ENCODE measurements at regions not wholly inside any gene's neighbourhood (a gene's known extent, or its start where the extent isn't known, plus 50 kb on each side); places are given as distances from the start of the nearest gene placed in this dataset.

DNA sequence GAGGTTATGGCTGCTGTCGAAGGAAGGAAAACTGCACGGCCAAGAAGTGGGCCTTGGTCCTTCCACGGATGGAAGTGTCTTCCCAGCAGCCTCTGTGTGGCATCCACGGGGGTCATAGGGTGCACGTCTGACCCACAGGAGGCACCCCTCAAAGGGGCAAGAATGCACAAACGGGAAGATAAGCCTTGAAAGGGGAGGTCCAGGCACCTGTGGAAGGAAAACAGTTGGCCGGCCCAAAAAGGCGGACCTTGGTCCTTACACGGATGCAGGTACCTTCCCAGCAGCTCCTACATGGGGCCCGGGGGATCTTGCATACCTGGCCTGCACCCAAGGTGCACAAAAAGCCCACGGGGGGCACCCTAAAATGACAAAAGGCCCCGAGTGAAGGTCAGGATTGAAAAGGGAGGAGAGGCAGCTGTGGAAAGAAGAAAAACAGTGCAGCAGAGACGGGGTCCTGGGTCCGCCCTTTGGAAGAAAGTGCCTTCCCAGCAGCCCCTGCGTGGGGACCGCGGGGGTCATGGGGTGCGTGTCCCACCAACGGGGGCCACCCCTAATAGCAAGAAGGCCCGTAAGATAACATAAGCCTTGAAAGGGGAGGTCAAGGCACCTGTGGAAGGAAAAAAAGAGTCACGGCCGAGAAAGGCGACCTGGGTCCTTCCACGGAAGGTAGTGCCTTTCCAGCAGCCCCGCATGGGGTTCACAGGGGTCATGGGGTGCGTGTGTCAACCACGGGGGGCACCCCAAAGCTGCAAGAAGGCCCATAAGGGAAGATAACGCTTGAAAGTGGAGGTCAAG is 276.1 kb downstream of the ALG10 start:
- DNase-seq (ENCODE audit: insufficient read length, low spot score) (no peak), FAIRE-seq (no peak)
- TF ChIP-seq, protein P1, sequence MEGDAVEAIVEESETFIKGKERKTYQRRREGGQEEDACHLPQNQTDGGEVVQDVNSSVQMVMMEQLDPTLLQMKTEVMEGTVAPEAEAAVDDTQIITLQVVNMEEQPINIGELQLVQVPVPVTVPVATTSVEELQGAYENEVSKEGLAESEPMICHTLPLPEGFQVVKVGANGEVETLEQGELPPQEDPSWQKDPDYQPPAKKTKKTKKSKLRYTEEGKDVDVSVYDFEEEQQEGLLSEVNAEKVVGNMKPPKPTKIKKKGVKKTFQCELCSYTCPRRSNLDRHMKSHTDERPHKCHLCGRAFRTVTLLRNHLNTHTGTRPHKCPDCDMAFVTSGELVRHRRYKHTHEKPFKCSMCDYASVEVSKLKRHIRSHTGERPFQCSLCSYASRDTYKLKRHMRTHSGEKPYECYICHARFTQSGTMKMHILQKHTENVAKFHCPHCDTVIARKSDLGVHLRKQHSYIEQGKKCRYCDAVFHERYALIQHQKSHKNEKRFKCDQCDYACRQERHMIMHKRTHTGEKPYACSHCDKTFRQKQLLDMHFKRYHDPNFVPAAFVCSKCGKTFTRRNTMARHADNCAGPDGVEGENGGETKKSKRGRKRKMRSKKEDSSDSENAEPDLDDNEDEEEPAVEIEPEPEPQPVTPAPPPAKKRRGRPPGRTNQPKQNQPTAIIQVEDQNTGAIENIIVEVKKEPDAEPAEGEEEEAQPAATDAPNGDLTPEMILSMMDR (IDR thresholded peaks at IDR 0.05; ENCODE audit: insufficient read depth, missing control alignments), result no peak

DNA sequence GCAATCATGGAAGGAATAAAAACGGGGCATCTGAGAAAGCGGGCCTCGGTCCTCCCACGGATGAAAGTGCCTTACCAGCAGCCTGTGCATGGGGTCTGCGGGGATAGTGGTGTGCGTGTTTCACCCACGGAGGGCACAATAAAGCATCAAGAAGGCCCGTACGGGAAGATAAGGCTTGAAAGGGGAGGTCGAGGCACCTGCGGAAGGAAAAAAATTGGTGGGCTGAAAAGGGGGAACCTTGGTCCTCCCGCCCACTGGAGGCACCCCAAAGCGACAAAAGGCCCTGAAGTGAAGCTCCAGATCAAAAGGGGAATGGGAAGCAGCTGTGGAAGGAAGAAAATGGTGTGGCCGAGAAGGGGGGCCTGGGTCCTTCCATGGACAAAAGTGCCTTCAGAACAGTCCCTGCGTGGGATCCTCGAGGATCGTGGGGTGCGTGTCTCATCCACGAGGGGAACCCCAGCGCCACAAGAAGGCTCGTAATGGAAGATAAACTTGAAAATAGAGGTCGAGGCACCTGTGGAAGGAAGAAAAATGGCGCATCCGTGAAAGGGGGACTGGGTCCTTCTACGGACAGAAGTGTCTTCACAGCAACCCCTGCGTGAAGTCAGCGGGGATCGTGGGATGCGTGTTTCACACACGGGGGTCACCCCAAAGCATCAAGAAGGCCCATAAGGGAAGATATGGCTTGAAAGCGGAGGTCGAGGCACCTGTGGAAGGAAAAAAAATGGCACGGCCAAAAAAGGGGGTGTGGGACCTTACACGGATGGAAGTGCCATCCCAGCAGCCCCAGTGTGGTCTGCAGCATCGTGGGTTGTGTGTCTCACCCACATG is 276.9 kb downstream of the ALG10 start:
- DNase-seq (ENCODE audit: insufficient read length, low spot score) (no peak), FAIRE-seq (no peak)
- TF ChIP-seq, protein P1 (IDR thresholded peaks at IDR 0.05; ENCODE audit: insufficient read depth, missing control alignments), result no peak

DNA sequence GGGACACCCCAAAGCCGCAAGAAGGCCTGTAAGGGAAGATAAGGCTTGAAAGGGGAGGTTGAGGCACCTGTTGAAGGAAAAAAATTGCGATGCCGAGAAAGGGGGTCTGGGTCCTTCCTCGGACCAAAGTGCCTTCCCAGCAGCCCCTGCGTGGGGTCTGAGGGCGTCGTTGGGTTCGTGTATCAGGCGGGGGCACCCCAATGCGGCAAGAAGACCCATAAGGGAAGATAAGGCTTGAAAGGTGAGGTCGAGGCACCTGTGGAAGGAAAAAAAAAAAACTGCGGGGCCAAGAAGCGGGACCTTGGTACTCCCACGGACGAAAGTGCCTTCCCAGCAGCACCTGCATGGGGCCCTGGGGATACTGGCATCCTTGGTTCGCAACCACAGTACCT is 277.5 kb downstream of the ALG10 start:
- DNase-seq (ENCODE audit: insufficient read length, low spot score) (no peak), FAIRE-seq (no peak)
- TF ChIP-seq, protein P1 (IDR thresholded peaks at IDR 0.05; ENCODE audit: insufficient read depth, missing control alignments), result no peak

DNA sequence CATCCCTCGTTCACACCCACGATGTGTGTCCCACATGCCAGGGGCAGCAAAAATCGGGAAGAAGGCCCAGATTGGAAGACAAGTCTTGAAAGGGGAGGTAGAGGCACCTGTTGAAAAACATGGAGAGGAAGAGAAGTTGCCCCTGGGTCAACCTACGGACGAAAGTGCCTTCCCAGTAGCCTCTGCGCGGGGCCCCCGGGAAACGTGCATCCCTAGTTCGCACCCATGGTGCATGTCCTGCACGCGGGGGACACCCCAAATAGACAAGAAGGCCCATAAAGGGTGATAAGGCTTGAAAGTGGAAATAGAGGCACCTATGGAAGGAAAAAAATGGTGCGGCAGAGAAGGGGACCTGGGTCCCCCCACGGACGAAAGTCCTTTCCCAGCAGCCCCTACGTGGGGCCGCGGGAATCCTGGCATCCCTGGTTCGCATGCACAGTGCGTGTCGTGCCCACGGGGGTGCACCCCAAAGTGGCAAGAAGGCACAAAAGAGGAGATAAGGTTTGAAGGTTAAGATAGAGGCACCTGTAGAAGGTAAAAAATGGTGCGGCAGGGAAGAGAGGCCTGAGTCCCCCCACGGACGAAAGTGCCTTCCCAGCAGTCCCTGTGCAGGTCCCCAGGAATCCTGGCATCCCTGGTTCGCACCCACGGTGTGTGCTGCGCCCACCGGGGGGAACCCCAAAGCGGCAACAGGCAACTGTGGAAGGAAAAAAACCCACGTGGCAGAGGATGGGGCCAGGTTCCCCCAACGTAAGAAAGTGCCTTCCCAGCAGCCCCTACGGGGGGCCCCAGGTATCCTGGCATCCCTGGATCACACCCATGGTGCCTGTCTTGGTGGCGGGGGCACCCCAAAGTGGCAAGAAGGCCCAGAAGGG is 278.3 kb downstream of the ALG10 start:
- FAIRE-seq (no peak), DNase-seq (ENCODE audit: insufficient read length, low spot score) (no peak)
- TF ChIP-seq, protein P1 (IDR thresholded peaks at IDR 0.05; ENCODE audit: insufficient read depth, missing control alignments), result no peak

DNA sequence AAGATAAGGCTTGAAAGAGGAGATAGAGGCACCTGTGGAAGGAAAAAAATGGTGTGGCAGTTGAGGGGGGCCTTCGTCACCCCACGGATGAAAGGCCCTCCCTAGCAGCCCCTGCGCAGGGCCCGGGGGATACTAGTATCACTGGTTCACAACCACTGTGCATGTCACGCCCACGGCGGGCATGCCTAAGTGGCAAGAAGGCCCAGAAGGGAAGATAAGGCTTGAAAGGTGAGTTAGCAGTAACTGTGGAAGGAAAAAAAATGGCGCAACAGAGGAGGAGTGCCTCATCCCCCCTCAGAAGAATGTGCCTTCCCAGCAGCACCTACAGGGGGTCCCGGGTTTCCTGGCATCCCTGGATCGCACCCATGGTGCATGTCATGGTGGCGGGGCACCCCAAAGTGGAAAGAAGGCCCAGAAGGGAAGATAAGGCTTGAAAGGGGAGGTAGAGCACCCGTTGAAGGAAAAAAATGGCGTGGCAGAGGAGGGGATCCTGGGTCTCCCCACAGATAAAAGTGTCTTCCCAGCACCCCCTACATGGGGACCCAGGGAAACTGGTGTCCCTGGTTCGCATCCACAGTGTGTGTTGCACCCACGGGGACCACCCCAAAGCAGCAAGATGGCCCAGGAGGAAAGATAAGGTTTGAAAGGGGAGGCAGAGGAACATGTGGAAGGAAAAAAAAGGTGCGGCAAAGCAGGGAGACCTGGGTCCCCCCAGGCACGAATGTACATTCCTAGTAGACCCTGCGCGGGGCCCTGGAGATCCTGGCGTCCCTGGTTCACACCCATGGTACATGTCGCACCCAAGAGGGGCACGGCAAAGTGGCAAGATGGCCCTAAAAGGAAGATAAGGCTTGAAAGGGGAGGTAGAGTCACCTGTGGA is 279.2 kb downstream of the ALG10 start:
- FAIRE-seq, result no peak
- TF ChIP-seq, protein P1 (IDR thresholded peaks at IDR 0.05; ENCODE audit: insufficient read depth, missing control alignments), result no peak
- DNase-seq (ENCODE audit: insufficient read length, low spot score), result no peak
